ENCODE measurements at regions not wholly inside any gene's neighbourhood (a gene's known extent, or its start where the extent isn't known, plus 50 kb on each side); places are given as distances from the start of the nearest gene placed in this dataset.

DNA sequence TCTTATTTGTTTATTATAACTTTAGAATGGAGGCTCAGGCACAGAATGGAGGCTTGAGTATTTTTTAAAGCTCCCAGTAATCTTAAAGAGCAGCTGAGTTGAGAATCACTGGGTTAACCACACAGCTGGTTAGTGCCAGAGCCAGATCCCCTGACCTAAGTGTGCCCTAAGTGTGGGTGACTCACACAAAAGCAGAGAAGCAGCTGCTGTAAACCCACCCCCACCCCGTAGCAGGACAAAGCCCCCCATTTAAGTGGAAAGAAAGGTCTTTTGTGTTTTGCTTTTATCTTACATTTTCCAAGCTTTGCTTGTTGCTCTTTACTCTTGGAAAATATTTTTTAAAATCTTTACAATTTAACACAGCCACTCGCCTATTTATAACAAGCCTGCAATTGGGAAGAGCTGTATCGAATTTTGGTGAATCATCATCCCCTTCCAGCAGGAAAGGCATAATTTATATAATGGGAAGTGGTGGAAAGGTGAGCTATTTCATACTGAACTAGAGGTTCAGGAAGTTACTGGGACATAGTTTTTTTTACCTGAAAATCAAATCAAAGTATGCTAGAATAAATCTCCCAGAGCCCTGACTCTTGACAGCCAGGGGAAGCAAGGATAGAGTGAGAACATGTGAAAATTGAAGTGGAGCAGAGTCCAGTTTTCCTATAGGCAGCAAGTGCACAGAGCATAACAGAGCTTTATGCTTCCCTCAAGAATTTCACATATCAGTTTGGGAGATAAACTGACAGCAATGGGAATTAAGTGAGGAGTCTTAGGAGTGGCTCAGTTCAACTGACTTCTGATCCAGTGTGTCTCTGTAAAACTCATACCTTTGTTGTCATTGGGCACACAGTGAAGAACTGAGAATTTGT is 405.7 kb downstream of the AASDHPPT start:
- H2AFZ ChIP-seq (ENCODE audit: low read length), result peak overlapping the region; percentile 51
- intact Hi-C loops (cut with micrococcal nuclease), result loop anchor here (1.0 kb wide), 1 partner anchor 12 kb away; no protein-coding TSS in a partner anchor
- H3F3A ChIP-seq (ENCODE audit: low read length, unreplicated experiment), result no peaks in the 10 kb centered on the region
- no peaks in the 10 kb centered on the region for H3K27me3 ChIP-seq (ENCODE audit: low read length)
- H4K20me1 ChIP-seq (ENCODE audit: low read length), result no peaks in the 10 kb centered on the region
- TF ChIP-seq EZH2phosphoT487 (IDR thresholded peaks at IDR 0.05; ENCODE audit: borderline replicate concordance, low read length), result no peak
- TF ChIP-seq, protein P1, sequence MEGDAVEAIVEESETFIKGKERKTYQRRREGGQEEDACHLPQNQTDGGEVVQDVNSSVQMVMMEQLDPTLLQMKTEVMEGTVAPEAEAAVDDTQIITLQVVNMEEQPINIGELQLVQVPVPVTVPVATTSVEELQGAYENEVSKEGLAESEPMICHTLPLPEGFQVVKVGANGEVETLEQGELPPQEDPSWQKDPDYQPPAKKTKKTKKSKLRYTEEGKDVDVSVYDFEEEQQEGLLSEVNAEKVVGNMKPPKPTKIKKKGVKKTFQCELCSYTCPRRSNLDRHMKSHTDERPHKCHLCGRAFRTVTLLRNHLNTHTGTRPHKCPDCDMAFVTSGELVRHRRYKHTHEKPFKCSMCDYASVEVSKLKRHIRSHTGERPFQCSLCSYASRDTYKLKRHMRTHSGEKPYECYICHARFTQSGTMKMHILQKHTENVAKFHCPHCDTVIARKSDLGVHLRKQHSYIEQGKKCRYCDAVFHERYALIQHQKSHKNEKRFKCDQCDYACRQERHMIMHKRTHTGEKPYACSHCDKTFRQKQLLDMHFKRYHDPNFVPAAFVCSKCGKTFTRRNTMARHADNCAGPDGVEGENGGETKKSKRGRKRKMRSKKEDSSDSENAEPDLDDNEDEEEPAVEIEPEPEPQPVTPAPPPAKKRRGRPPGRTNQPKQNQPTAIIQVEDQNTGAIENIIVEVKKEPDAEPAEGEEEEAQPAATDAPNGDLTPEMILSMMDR (conservative IDR thresholded peaks at IDR 0.05; ENCODE audit: low read depth, low read length), result no peak
- TF ChIP-seq EZH2 (IDR thresholded peaks at IDR 0.05; ENCODE audit: low read length, unreplicated experiment), result no peak
- H3K4me3 ChIP-seq (ENCODE audit: low read length), result peak overlapping the region; percentile 56
- no peaks in the 10 kb centered on the region for H3K36me3 ChIP-seq (ENCODE audit: low read depth, low read length)
- BruUV-seq (replicated peaks), result no TSS peak
- peak overlapping the region; percentile 30 for H3K9ac ChIP-seq (ENCODE audit: low read length)
- H3K9me3 ChIP-seq (ENCODE audit: low read length), result no peaks in the 10 kb centered on the region
- peak overlapping the region; percentile 80 for H3K4me2 ChIP-seq (ENCODE audit: low read length)
- H3K9me2 ChIP-seq (replicated peaks; ENCODE audit: low read length), result no peaks in the 10 kb centered on the region
- ATAC-seq, result peak; percentile 93
- H3K79me2 ChIP-seq (ENCODE audit: low read length), result no peaks in the 10 kb centered on the region
- ChIA-PET CTCF (interaction anchor here (0.5 to 0.8 kb wide), 6 partner anchors 36 to 223 kb away, joined by 3 to 15 read pairs (median 6); no protein-coding TSS in a partner anchor), POLR2A (ENCODE audit: unreplicated experiment) (interaction anchor here (0.6 kb wide), 1 partner anchor 112 kb away, joined by 7 read pairs; no protein-coding TSS in a partner anchor)
- H3K4me1 ChIP-seq (ENCODE audit: insufficient read depth, low read length), result peaks cover 27% of the 10 kb centered on the region
- peak; percentile 89 for DNase-seq
- peak overlapping the region; percentile 85 for H3K27ac ChIP-seq (ENCODE audit: low read length)

DNA sequence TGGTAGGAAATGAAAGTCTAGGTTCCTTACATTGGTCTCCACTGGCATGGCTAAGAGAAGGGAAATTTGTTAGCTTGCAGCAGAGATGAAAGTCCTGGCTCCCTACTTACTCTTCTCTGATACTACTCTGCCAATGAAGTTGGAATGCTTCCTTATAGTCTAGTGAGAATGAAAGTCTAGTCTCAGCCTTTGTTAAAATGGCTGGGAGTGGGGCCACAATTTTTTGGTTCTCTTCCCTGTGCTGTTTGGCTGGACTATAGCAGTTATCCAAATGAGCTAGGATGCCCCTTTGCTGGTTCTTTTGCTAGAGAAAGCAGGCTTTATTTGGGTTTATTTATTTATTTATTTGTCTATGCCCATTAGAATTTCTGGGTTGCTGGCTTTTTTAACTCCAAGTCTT is 414.3 kb downstream of the AASDHPPT start:
- no TSS peak for BruUV-seq (replicated peaks)

More for the DNA sequence above, 414.3 kb downstream of the AASDHPPT start:
- Histone ChIP-seq H3K27ac (ENCODE audit: low read length) (no peak overlapping the region), H3K9me2 (replicated peaks; ENCODE audit: low read length) (no peaks in the 10 kb centered on the region), H3K9me3 (ENCODE audit: low read length) (no peaks in the 10 kb centered on the region), H4K20me1 (ENCODE audit: low read length) (no peaks in the 10 kb centered on the region), H3F3A (ENCODE audit: low read length, unreplicated experiment) (no peaks in the 10 kb centered on the region), H3K4me1 (ENCODE audit: insufficient read depth, low read length) (peaks cover 39% of the 10 kb centered on the region), H3K36me3 (ENCODE audit: low read depth, low read length) (no peaks in the 10 kb centered on the region), H3K4me3 (ENCODE audit: low read length) (no peak overlapping the region), H3K27me3 (ENCODE audit: low read length) (no peaks in the 10 kb centered on the region), H2AFZ (ENCODE audit: low read length) (no peak overlapping the region), H3K79me2 (ENCODE audit: low read length) (no peaks in the 10 kb centered on the region), H3K9ac (ENCODE audit: low read length) (no peak overlapping the region), H3K4me2 (ENCODE audit: low read length) (no peak overlapping the region)
- POLR2A ChIA-PET (ENCODE audit: unreplicated experiment), result no interaction called here
- DNase-seq (no peak), ATAC-seq (no peak)
- TF ChIP-seq EZH2phosphoT487 (IDR thresholded peaks at IDR 0.05; ENCODE audit: borderline replicate concordance, low read length), result no peak
- TF ChIP-seq EZH2 (IDR thresholded peaks at IDR 0.05; ENCODE audit: low read length, unreplicated experiment), result no peak
- TF ChIP-seq, protein P1 (conservative IDR thresholded peaks at IDR 0.05; ENCODE audit: low read depth, low read length), result no peak
- CTCF ChIA-PET, result no interaction called here
- intact Hi-C loops (cut with micrococcal nuclease), result loop anchor here (10.0 kb wide), 2 partner anchors 213 to 543 kb away; no protein-coding TSS in a partner anchor

Data from PC-3 (cell line).